Stimulated activated CD8-positive, alpha-beta memory T cell treated with anti-CD3 and anti-CD28 coated beads, Interleukin-7, amount 100 ng/mL, for 4 hours (primary cell): ENCODE measurements at regions not wholly inside any gene's neighbourhood (a gene's known extent, or its start where the extent isn't known, plus 50 kb on each side); places are given as distances from the start of the nearest gene placed in this dataset.

Experiments
- DNase-seq, 2 donors: peaks; one replicate each; pipeline ENCODE4 v3.0.0-alpha.2; 2020; ENCODE audit warnings: low read depth in 2 of 2

DNA sequence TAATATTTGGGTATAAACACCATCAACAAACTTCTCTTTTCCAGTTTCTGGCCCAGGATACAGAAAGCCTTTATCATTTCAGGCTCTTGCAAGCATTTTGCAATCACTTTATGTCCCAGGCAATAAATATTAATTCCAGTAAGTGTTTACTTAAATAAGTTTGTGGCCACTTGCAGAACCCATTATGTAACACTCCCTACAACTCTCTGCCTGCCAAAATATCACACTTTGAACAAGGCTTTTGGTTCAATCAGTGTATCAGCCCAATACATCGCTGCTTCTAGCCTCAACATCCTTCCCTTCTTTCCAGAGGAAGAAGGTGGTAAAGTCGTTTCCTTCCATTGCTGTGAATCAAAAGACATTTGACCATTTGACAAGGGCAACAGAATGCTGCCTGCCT, 203.0 kb upstream of the USP25 start:
- DNase-seq, result no peak

DNA sequence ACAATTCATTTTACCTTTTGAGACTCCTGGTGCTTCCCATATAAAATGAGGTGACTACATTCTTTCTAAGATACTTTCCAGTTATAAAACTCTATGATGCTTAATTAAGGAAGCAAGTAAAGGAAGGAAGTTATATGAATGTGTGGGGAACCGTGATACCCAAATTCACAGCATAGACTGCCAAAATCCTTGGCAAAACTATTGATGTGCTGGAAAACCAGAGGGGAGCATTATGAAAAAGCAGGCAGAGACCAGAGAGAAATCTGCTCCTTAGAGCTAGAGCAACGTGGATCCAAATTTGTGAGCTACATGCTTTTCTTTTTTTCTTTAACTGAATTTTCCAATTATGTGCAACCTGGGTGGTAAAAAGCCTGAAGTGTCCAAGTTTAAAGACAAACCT, 201.4 kb upstream of the USP25 start:
- no peak for DNase-seq

DNA sequence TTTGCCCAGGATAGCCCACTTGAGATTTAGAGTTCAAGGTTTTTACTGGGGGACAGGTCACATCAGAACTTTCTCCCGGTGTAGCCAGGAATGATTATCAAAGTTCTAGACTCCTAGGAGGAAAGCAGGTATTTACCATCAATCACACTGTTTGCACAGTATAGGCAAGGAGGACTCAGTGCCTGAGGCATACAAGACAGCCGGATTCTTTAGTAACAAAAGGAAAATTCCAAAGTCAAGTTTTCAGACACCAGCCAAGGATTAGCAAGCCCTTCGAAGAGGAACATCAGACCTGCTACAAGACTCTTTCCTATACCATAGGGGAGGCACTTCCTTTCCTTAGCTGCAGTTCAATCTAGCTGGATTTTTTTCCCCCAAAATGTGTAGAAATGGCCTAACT, 197.8 kb upstream of the USP25 start:
- DNase-seq, result no peak

DNA sequence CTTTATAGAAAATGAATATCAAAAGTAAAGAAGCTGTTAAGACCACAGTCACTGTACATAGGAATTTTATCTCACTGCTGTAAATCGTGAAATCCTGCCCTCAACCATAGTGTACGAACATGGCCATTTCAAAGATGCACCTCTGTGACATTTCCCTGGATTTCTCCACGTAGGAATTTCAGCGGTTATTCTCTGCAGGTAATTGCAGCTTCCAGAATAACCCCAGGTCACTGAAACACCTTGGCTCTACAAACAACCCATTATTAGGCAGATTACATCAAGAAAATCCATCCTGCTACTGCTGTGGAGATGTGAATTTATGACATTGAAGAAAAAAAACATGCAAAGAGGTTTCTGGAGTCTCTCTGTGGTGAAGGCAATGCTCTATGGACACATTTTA, 196.2 kb upstream of the USP25 start:
- no peak for DNase-seq

DNA sequence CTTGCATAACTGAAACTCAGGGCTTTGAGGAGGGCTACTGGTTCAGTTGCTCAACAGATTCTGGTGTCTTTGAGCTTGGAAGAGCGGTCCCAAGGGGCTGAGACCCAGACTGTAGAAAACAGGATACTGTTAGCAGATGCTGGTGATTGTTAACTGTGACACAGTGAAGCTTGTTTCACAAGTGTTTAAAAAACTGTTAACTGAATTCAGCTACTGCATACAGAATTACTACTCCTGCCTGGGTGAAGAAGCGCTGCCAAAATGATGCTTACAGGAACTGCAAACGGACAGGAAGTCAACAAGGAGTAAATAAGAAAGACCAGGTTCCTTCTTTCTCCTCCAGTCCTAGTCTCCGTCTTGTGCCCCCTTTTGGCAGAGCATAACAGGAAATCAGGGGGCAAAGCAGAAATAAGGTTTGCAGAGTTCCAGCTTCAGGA, 195.3 kb upstream of the USP25 start:
- DNase-seq, result no peak

DNA sequence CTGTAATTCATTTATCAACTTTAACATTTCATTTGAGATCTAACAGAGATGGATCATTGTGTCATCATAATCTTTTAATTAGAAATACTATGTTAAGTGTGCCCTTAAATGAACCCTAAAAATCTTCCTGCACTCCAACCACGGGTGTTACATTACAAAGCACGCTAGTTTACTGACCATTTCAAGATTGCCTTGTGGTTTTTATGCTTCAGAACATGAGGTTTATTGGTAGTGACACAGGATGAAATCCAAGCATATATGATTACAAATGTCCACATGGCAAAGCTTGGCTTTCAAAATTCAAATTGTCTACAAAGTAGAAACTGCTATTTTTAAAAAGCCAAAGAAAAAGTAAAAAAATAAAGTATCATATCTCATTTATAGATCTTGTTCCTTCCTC, 190.4 kb upstream of the USP25 start:
- DNase-seq, result no peak

DNA sequence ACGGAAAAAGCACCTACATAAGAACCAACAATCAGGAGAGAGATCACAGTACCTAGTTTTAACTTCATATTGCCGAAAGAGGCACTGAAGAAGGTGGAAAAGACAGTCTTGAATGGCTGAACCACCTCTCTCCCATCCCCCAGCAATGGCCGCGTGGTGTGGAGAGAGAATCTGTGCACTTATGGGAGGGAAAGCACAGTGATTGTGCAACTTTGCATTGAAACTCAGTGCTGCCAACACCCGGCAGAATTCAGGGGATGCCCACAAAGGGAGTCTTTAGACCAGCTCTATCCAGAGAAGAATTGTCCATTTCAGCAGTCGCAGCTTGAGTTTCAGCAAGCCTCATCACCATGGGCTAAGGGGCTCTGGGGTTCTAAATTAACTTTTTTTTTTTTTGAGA, 186.3 kb upstream of the USP25 start:
- DNase-seq, result no peak

DNA sequence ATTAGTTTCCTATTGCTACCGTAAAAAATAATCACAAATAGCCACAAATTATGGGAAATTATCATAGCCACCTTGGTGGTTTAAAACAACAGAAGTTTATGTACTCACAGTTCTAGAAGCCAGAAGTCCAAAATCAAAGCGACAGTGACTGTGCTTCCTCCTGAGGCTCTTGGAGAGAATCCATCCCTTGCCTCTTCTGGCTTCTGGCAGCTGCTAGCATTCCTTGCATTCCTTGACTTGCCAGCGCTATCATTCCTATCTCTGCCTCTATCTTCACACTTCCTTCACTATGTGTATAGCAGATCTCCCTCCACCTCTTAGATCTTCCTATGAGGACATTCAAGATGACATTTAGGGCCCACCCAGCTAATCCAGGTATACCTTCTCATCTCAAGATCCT, 180.1 kb upstream of the USP25 start:
- DNase-seq, result no peak

DNA sequence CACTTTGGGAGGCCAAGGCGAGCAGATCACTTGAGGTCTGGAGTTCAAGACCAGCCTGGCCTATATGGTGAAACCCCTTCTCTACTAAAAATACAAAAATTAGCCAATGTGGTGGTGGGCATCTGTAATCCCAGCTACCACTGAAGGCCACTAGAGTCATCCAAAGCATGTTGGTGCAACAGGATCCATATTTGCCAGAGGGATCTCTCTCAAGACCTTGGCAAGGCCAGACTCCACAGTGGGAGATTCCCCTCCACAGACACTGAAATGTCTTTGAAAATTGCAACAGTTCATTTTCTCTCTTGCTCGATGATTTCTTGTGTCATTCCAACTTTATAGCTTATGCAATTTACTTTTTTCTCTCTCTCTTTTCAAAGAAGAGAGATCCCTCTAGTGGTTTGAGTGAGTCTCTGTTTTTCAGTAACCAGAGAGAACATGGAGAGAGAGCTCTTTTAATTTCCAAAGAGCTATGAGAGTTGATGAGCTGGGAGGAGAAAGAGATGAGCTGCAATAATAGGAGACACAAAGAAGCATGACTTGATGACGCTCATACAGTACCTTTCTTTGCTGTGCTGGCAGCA, 176.8 kb upstream of the USP25 start:
- DNase-seq, result no peak

DNA sequence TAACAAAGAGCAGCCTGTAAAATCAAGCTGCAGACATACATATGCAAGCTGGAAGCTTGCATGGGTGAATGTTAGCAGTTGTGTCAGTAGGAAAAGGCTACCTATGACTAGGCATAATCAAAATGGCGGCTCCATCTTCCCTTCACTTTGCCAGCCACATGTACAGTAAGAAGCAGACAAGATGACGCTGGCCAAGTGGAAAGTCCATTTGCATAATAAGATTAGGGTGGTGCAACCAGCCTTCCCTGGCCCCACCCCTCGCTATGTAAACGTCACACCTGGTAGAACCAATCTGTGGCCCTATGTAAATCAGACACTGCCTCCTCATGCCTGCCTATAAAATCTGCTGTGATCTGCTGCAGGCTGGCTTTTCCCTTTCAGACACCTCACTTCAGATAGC, 171.9 kb upstream of the USP25 start:
- DNase-seq, result no peak

DNA sequence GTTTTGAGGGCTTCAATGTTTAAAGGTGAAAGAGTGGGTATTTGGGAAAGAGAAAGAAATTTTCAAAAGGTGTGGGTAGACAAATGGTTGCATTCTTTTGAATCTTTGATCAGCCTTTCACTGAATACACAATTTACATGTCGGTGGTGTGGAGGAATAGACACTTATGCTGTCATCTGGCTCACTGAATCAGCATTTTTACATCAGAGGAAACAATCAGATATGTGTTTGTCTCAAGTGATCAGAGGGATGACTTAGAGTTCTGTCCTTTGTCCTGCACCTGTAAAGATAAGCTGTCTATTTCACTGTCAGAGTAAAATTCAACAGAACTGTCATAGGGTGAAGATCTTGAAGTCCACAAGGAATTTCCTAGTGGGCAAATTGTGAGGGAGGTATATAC, 170.9 kb upstream of the USP25 start:
- no peak for DNase-seq

DNA sequence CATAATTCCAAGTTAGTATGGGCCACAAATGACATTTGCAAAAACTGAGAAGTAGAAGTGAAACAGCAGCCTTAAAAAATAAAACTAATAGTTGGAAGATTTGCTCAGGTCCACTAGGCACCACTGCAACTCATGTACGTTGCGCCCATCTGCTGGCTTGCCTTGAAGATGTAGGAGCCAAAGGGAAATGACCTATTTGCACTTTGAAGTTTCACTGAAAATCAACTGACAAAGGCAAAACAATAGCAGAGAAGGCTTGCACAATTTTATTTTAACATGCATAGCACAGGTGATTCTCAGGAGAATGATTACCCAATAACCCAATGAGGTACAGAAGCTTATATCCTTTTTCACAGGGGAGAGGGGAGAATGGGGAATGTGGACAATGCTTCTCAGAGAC, 170.1 kb upstream of the USP25 start:
- no peak for DNase-seq

DNA sequence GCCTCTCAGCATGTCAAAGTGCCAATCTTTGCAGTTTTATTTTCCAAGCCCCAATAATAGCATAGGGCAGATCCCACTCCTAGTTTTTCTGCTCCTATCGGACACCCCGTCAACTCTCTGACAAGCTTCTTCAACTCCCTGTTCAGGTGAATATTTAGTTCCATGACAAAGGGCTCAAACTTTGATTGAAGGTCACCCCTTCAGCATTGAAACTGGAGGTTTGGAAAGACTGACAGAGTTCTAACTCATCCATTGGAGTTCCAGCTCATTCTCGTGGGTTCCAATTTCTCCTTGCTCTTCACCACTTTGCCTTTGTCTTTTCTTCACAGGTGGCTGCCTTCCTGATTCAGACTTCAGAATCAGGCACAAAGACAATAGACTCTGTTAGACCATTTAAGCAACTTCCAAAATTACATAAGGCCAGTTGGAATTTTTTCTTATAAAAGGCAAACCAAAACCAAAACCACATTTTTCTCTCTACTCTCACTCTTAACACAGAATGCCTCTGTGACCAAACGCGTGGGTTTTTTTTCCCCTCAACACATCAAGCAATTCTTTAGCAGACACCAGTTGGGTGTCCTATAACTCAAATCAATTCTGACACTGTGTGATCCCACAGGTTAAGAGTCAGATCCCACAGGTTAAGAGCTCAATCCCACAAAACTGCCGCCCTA, 169.3 kb upstream of the USP25 start:
- no peak for DNase-seq

DNA sequence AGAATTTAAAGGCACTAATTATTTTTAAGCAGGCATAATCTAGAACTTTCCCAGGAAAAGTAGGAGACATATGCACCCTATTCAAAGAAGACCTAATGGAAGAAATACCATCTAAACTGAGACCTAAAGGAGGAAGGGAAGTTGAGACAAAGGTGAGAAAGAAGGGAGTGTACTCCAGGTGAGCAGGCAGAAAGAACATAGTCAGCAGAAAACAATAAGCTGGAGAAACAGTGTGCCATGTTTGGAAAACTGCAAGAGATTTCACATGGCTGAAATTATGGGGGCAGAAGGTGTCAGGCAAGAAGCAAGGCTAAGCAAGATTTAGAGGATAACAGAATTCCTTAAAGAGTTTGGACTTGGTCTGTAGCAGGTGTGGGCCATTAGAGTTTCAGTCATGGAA, 167.0 kb upstream of the USP25 start:
- no peak for DNase-seq

DNA sequence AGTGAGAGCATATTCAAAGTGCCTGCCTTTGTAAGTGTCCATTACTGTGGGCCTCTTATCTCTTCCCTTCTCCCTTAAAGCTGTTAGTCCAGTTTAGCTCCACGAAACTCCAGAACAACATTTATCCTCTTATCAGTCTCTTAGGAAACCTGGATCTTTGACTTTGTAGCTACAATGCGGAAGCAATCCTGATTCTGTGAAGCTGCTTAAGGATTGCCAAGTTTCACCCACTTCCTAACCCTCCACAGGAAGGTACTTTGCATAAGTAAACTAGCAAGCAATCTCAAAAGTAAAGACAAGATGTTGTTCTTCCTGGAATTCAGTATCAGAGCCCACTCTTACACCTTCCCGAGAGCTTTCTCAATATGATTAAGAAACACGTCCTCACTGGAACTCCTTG, 164.9 kb upstream of the USP25 start:
- DNase-seq, result no peak

DNA sequence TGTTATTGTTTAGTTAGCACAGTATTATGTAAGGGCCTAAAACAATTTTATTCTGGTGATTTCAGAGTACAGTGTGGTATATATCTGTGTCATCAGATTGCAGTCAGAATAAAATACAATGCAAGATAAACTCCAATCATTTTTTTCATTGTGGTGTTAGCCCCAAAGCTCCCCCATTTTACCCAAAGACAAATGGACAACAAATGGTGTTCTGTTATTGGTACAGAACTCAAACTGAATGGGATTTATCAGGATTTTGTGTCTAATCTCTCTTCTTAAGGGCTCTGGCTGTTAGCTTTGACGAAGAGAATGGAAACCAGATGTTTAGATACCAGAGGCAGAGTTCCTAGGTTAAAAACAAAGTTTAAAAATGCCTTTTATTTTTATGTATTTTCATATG, 163.1 kb upstream of the USP25 start:
- DNase-seq, result no peak

DNA sequence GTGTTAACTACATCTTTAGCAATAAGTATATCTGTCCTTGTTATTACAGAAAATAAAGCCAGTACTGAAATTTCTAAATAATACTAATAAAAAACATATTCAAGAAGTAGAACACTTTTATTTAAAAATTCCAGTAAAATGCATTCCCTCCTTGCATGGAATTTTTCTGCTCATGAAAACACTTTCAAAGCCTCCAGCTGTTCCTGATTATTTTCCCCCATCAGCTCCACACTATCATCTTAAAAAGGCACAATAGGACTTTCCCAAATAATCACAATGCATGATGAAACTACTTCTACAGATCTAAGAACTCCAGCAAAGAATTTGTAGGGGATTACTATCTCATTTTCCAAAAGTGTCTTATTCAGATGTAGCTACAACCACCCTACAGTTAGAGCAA, 162.6 kb upstream of the USP25 start:
- no peak for DNase-seq

DNA sequence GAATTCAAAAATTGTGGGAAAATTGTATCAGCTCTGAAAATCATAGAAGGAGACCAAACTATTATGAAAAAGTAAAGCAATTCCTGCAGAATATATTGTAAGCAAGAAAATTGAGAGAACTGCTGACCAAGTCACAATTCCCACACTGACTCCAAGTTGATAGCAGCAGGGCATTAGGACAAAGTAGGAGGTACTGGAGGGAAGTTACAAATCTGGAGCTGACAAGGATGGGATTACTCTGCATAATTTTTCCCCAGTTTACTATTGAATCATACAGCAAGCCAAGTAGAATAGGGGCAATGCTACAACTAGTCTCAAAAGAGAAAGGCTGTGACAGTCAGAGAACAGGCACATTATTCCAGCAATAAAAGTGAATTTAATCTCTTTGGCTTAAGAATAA, 161.3 kb upstream of the USP25 start:
- DNase-seq, result no peak

DNA sequence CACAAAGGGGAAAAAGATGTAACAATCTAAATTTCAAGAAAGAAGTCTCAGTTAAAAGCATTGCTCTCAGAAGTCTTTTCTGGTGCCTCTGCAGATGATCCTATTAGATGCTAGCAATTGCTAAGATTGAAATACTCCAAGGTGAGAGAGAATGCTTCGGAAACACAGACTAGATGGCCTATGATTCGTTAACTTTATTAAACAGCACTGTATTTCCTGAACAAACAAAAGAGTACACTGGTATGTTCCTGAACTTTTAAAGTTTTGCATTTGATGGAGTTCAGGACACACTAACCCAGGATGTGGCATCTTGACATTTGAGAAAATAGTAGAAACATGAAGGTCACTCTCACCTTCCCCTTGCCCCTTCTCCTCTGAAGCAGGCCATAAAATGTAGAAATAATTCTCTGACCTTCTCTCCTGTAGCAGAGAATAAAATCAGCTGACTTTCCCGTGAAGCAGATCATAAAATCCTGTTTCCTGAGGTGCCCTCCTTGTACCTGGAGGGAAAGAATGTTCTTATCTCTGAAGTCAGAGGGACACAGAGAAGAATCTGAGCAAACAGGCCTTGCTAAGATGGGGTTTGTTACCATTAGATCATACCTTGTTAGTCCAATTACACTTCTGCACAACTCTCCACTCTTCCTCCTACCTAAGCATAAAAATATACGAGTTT, 142.9 kb upstream of the USP25 start:
- DNase-seq, result no peak

DNA sequence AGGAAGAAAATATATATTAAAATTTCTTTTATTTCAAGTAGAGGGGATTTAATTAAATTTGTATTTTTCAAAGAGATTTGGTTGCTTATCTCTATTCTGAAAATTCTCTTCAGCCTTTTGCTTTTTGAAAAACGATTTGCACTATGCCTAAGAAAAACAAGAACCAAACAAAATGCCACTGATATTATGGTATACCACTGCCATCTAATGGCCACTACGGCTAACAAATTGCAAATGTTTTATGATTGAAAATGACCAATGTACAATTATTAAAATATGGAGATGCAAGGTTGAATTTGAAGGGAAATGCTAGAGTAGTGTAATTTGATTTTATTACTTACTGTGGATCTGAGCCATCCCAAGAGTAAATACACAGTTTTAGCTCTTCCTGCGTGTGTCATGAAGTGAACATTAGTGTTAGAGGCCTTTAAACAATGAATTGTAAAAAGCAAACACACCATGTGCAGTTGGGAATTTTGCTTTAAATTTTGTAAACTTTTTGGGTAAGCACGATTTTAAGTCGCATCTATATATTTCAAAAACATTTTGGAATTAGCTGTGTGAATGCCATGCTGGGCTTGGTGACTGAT, 137.4 kb upstream of the USP25 start:
- DNase-seq, result no peak

DNA sequence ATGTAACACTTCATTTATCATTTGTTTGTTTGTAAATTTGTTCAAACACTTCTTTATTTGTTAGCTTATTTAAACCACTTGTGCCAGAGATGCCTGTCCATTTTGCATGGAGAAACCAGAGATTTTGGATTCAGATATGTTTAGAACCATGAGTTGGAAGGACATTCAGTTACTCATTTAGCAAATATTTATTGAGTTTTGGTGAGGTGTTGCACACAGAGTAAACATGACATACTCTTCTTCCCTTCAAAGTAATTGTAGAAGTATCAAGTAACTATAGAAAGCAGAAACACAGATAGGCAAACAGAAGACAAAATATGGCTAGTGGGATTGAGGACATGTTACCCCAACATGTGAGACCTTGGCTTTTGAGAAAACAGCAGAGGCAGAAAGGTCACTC, 136.8 kb upstream of the USP25 start:
- DNase-seq, result no peak

DNA sequence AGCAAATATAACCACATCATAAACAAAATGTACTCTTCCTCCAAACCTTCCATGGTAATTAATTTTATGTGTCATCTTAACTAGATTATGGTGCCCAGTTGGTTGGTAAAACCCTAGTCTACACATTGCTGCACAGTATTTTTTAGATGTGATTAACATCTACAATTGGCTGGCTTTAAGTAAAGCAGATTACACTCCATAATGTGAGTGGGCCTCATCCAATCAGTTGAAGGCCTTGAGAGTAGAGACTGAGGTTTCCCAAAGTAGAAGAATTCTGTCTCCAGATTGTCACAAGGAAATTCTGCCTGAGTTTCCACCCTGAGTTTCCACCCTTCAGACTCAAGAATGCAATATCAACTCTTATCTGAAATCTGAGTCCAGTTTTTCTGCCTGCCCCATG, 128.4 kb upstream of the USP25 start:
- DNase-seq, result no peak

DNA sequence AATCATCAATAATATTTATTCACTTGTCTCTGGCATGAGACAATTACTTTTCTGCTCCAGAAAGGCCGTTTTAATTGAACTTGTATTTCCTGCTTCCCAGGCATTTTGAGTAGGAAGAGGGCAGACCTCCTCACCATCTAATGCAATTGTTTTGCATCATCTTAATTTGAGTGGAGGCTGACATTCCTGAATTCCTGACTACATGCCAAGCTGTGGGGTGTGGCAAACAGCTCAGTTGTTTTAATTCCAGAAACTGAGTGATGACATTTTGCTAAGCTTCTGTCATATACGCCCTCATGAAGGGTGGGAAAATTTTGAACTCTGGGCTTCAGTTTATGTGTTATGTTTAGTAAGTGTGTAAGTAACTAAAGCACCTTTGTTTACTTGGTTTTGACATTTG, 125.4 kb upstream of the USP25 start:
- no peak for DNase-seq
